Fibroblast of the aortic adventitia (primary cell): ENCODE measurements at regions not wholly inside any gene's neighbourhood (a gene's known extent, or its start where the extent isn't known, plus 50 kb on each side); places are given as distances from the start of the nearest gene placed in this dataset.
"Not testable (repeated sequence)": the region's sequence is repeated elsewhere in the genome, so short reads cannot be mapped to it uniquely, and the experiment has no call there.

Experiments
- DNase-seq: peaks from one replicate; pipeline ENCODE4 v3.0.0-alpha.2; 2010; ENCODE audit warnings: low read depth
- H3K4me3 ChIP-seq: 2 replicates; pipeline ENCODE4 v1.5.1; 2011; ENCODE audit warnings: low read depth, mild to moderate bottlenecking, control low read depth, low read length, moderate library complexity
- CTCF ChIP-seq: IDR thresholded peaks from 2 replicates; pipeline ENCODE4 v1.5.1; 2011; ENCODE audit warnings: mild to moderate bottlenecking, low read length, control low read depth, inconsistent platforms; ENCODE audit not compliant: insufficient read depth

- TF ChIP-seq CTCF = no peak
- H3K4me3 ChIP-seq = no peak overlapping the region
- DNase-seq = no peak
These were observed 352.5 kb upstream of the C2CD4B start for GRCh38 chr15:62517541-62517940.

- DNase-seq, H3K4me3 ChIP-seq: not testable (repeated sequence)
These were observed 353.6 kb upstream of the C2CD4B start for GRCh38 chr15:62518666-62519065.

GRCh38 chr15:62519900-62520299 is 354.8 kb upstream of the C2CD4B start:
- no peak overlapping the region for H3K4me3 ChIP-seq
- DNase-seq = no peak
- TF ChIP-seq CTCF = no peak

- no peak for DNase-seq
- no peak for TF ChIP-seq CTCF
- no peak overlapping the region for H3K4me3 ChIP-seq
These were observed 355.8 kb upstream of the C2CD4B start for GRCh38 chr15:62520887-62521286.

- H3K4me3 ChIP-seq = no peak overlapping the region
- DNase-seq = no peak
- no peak for TF ChIP-seq CTCF
These were observed 356.3 kb upstream of the C2CD4B start for GRCh38 chr15:62521396-62521795.

GRCh38 chr15:62524848-62525247 is 359.8 kb upstream of the C2CD4B start:
- H3K4me3 ChIP-seq = no peak overlapping the region
- no peak for TF ChIP-seq CTCF
- DNase-seq = no peak

GRCh38 chr15:62527387-62527786 is 362.3 kb upstream of the C2CD4B start:
- no peak for TF ChIP-seq CTCF
- no peak overlapping the region for H3K4me3 ChIP-seq
- no peak for DNase-seq

- no peak overlapping the region for H3K4me3 ChIP-seq
- no peak for TF ChIP-seq CTCF
- no peak for DNase-seq
These were observed 363.4 kb upstream of the C2CD4B start for GRCh38 chr15:62528505-62528904.
